A549 (cell line): ENCODE measurements at regions not wholly inside any gene's neighbourhood (a gene's known extent, or its start where the extent isn't known, plus 50 kb on each side); places are given as distances from the start of the nearest gene placed in this dataset.
A peak's percentile ranks its signal among the peaks of the same experiment; 100 is the strongest.
"Not testable (repeated sequence)": the region's sequence is repeated elsewhere in the genome, so short reads cannot be mapped to it uniquely, and the experiment has no call there.

Experiments used
- ATAC-seq, 2 experiments: fragments of 200-7000 bp in 1 of 2; fragments of >200 bp in 1 of 2; cut with Nextera tagmentation in 1 of 2; cut with Tn5 transposase in 1 of 2; 3 replicates each; pipeline versions ENCODE4 v1.8.0 to v1.9.1; 2018 to 2020; ENCODE audit warnings: mild to moderate bottlenecking in 1 of 2, moderate library complexity in 1 of 2
- CTCF ChIA-PET: fragments of 300-600 bp; sonication (Branson Sonifier 250); formaldehyde crosslinking; extraction: SDS; loops from one replicate; lab custom pipeline; 2021; ENCODE audit warnings: antibody characterized with exemption, inconsistent platforms; lab: Yijun Ruan, JAX
- POLR2A ChIA-PET: fragments of 350-600 bp; formaldehyde crosslinking; extraction: SDS; loops from one replicate; lab custom pipeline; 2021; ENCODE audit warnings: antibody characterized with exemption, inconsistent platforms; lab: Yijun Ruan, JAX
- DNase-seq, 2 experiments: peaks; one replicate each; pipeline versions ENCODE4 v3.0.0 to v3.0.0-alpha.2; 2011 to 2016; ENCODE audit warnings: low read depth in 1 of 2, low spot score in 1 of 2
- FAIRE-seq: peaks from 2 replicates; lab custom pipeline; 2011; peaks lifted over from hg19 to GRCh38; lab: Jason Lieb, UNC
- H3K27ac ChIP-seq, 2 experiments: fragments of >200 bp; sonication (Bioruptor Twin); formaldehyde crosslinking; 3 replicates each; pipeline ENCODE4 v1.5.1; 2016 to 2017
- H3K4me1 ChIP-seq: fragments of >200 bp; sonication (Bioruptor Twin); formaldehyde crosslinking; 3 replicates; pipeline ENCODE4 v1.6.1; 2016
- H3K4me2 ChIP-seq: fragments of >200 bp; sonication (Bioruptor Twin); formaldehyde crosslinking; 3 replicates; pipeline ENCODE4 v1.6.1; 2016
- H3K4me3 ChIP-seq: fragments of >200 bp; sonication (Bioruptor Twin); formaldehyde crosslinking; 3 replicates; pipeline ENCODE4 v1.5.1; 2016
- H3K9me3 ChIP-seq: fragments of >200 bp; sonication (Bioruptor Twin); formaldehyde crosslinking; 3 replicates; pipeline ENCODE4 v1.6.1; 2016
- WGBS: methylation state at CpG from one replicate; pipeline ENCODE4 v1.1.6; 2017; ENCODE audit errors: missing lambda C conversion rate; 5-methylcytosine and 5-hydroxymethylcytosine counted together

GRCh38 chr2:97431169-97431725, 158.4 kb downstream of the ANKRD36B start:
- CTCF ChIA-PET, ATAC-seq: not testable (repeated sequence)
- no CpG with 5 or more reads among the region's 4 CpGs for WGBS

GRCh38 chr2:97422376-97422775, 167.3 kb downstream of the ANKRD36B start:
- POLR2A ChIA-PET, H3K4me1 ChIP-seq, ATAC-seq, H3K4me3 ChIP-seq, FAIRE-seq, H3K4me2 ChIP-seq, H3K9me3 ChIP-seq, CTCF ChIA-PET, DNase-seq, H3K27ac ChIP-seq: not testable (repeated sequence)
- WGBS: no CpG with 5 or more reads among the region's 2 CpGs

More at GRCh38 chr2:97431169-97431725, 158.4 kb downstream of the ANKRD36B start:
- DNase-seq, H3K4me3 ChIP-seq, H3K9me3 ChIP-seq, H3K4me2 ChIP-seq, FAIRE-seq, H3K4me1 ChIP-seq, H3K27ac ChIP-seq, POLR2A ChIA-PET: not testable (repeated sequence)

- H3K9me3 ChIP-seq, H3K4me3 ChIP-seq, DNase-seq, POLR2A ChIA-PET, H3K4me2 ChIP-seq, H3K27ac ChIP-seq, CTCF ChIA-PET, H3K4me1 ChIP-seq, ATAC-seq, FAIRE-seq: not testable (repeated sequence)
- WGBS: no CpG with 5 or more reads among the region's 2 CpGs
Observed at GRCh38 chr2:97406340-97406739, 183.3 kb downstream of the ANKRD36B start.

DNA sequence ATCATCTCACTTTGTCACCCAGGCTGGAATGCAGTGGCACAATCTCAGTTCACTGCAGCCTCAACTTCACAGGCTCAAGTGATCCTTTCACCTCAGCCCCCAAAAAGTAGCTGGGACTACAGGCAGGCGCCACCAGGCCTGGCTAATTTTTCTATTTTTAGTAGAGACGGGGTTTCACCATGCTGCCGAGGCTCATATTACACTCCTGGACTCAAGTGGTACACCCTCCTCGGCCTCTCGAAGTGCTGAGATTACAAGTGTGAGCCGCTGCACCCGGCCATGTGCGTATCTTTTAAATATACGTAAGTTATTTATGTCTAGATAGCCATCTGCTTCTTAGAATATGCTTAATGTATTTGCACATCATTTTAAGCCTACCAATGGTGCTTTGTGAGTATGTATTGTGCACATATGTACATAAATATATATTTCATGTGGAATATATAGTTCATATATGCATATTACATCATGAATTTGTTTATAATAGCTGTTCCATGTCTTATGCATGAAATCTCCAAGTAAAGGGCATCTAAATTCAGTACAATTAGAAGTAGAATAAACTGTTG, 184.4 kb downstream of the ANKRD36B start:
- 60% methylated on average over 8 of the region's 9 CpGs for WGBS
- CTCF ChIA-PET, H3K9me3 ChIP-seq, H3K4me1 ChIP-seq, DNase-seq, POLR2A ChIA-PET, H3K4me2 ChIP-seq, H3K27ac ChIP-seq, H3K4me3 ChIP-seq, ATAC-seq, FAIRE-seq: not testable (repeated sequence)

GRCh38 chr2:97402678-97403077, 187.0 kb downstream of the ANKRD36B start:
- H3K4me2 ChIP-seq, POLR2A ChIA-PET, CTCF ChIA-PET, H3K9me3 ChIP-seq, H3K4me1 ChIP-seq, H3K4me3 ChIP-seq, DNase-seq, H3K27ac ChIP-seq, FAIRE-seq: not testable (repeated sequence)
- no CpG with 5 or more reads among the region's 5 CpGs for WGBS
- ATAC-seq: peak in 1 of 2 experiments; percentile 58; a peak in 3 of 6 replicates

GRCh38 chr2:97395691-97396090, 194.0 kb downstream of the ANKRD36B start:
- FAIRE-seq, H3K4me3 ChIP-seq, DNase-seq, POLR2A ChIA-PET, CTCF ChIA-PET, H3K4me1 ChIP-seq, H3K27ac ChIP-seq, ATAC-seq, H3K4me2 ChIP-seq, H3K9me3 ChIP-seq: not testable (repeated sequence)
- 42% methylated on average over 3 of the region's 4 CpGs for WGBS

DNA sequence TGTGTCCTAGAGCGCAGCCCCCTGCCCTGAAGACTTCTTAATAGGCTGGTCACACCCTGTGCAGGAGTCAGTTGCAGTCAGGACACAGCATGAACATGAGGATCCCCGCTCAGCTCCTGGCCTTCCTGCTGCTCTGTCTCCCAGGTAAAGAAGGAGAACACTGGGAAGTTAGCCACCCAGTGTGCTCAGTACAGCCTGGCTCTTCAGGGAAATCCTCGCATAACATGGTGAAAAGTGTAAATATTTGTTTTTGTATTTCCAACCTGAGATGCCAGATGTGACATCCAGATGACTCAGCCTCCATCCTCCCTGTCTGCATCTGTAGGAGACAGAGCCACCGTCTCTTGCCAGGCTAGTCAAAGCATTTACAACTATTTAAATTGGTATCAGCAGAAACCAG, 203.9 kb downstream of the ANKRD36B start:
- CTCF ChIA-PET, H3K4me3 ChIP-seq, FAIRE-seq, H3K9me3 ChIP-seq, H3K4me2 ChIP-seq, POLR2A ChIA-PET, H3K4me1 ChIP-seq, DNase-seq, H3K27ac ChIP-seq: not testable (repeated sequence)
- no CpG with 5 or more reads among the region's 4 CpGs for WGBS
- peak; percentile 81 for ATAC-seq

GRCh38 chr2:97375913-97376312, 213.8 kb downstream of the ANKRD36B start:
- CTCF ChIA-PET, POLR2A ChIA-PET, H3K9me3 ChIP-seq, H3K4me2 ChIP-seq, H3K4me1 ChIP-seq, FAIRE-seq, H3K4me3 ChIP-seq, DNase-seq, H3K27ac ChIP-seq: not testable (repeated sequence)
- ATAC-seq: peak in 1 of 2 experiments; percentile 22; a peak in 1 of 6 replicates
- WGBS: no CpG with 5 or more reads among the region's 4 CpGs

GRCh38 chr2:97374426-97374825, 215.3 kb downstream of the ANKRD36B start:
- ATAC-seq, POLR2A ChIA-PET, H3K27ac ChIP-seq, CTCF ChIA-PET, H3K4me2 ChIP-seq, FAIRE-seq, H3K4me3 ChIP-seq, H3K4me1 ChIP-seq, H3K9me3 ChIP-seq, DNase-seq: not testable (repeated sequence)
- no CpG with 5 or more reads among the region's 7 CpGs for WGBS

DNA sequence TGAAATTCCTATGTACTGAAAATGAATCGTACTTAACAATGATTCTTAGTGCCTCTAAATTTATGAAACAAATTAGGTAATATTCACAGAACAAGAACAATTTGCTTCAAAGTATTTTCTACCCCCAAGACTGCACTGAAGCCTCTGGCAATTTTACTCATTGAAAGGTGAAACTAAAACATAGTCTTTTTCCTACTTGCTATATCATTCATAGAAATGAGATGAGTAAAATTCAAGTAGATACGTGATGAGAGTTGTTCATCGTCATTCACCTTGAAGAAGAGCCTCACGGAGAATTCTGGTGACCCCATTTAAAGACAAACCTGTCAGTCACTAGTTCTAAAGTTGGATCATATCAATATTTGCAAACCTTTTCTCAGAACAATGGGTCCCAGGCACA, 226.5 kb downstream of the ANKRD36B start:
- H3K4me2 ChIP-seq, H3K9me3 ChIP-seq, POLR2A ChIA-PET, FAIRE-seq, H3K4me1 ChIP-seq, H3K27ac ChIP-seq, CTCF ChIA-PET, ATAC-seq, H3K4me3 ChIP-seq, DNase-seq: not testable (repeated sequence)
- WGBS: no CpG with 5 or more reads among the region's 4 CpGs
